Panc1 (cell line): ENCODE measurements at regions not wholly inside any gene's neighbourhood (a gene's known extent, or its start where the extent isn't known, plus 50 kb on each side); places are given as distances from the start of the nearest gene placed in this dataset.

Experiments
- ATAC-seq: fragments of 200-7000 bp; cut with Tn5 transposase; 2 replicates; pipeline ENCODE4 v1.9.1; 2020; ENCODE audit warnings: mild to moderate bottlenecking, moderate library complexity
- BruUV-seq: library from RNA; stranded (reverse); fragments of 400-500 nt; replicated peaks from 2 replicates; lab custom pipeline; 2021; lab: Mats Ljungman, UMichigan
- CTCF ChIA-PET: fragments of 300-600 bp; sonication (Branson Sonifier 250); formaldehyde crosslinking; loops from one replicate; lab custom pipeline; 2022; ENCODE audit warnings: antibody characterized with exemption; lab: Charles Lee
- POLR2A ChIA-PET: fragments of 300-600 bp; sonication (Branson Sonifier 250); formaldehyde crosslinking; loops from one replicate; lab custom pipeline; 2022; ENCODE audit warnings: antibody characterized with exemption; lab: Charles Lee
- DNase-seq: peaks from one replicate; pipeline ENCODE4 v3.0.0-alpha.2; 2010; ENCODE audit warnings: low read depth, low spot score
- H3K27ac ChIP-seq: 2 replicates; pipeline ENCODE4 v1.5.1; 2011; ENCODE audit warnings: mild to moderate bottlenecking, low read length, inconsistent platforms
- H3K27me3 ChIP-seq: fragments of 200-500 bp; sonication (Bioruptor generic); 2 replicates; pipeline ENCODE4 v1.6.0; 2014; ENCODE audit warnings: low read length, inconsistent platforms; ENCODE audit not compliant: control insufficient read depth, insufficient read depth
- H3K36me3 ChIP-seq: fragments of 200-500 bp; sonication (Bioruptor generic); 2 replicates; pipeline ENCODE4 v1.5.1; 2014; ENCODE audit warnings: inconsistent platforms, mild to moderate bottlenecking, low read length, moderate library complexity; ENCODE audit not compliant: control insufficient read depth, insufficient read depth
- H3K4me1 ChIP-seq: 2 replicates; pipeline ENCODE4 v1.5.1; 2011; ENCODE audit warnings: inconsistent platforms, mild to moderate bottlenecking, low read length, moderate library complexity; ENCODE audit not compliant: control insufficient read depth, insufficient read depth
- H3K4me3 ChIP-seq, 2 experiments: 2 replicates each; pipeline ENCODE4 v1.5.1; 2011 to 2012; ENCODE audit warnings: low read depth in 2 of 2, low read length in 2 of 2, mild to moderate bottlenecking in 2 of 2, inconsistent platforms in 1 of 2, moderate library complexity in 1 of 2
- H3K9me3 ChIP-seq: fragments of 200-500 bp; sonication (Bioruptor generic); 2 replicates; pipeline ENCODE4 v1.5.1; 2014; ENCODE audit warnings: low read depth, mild to moderate bottlenecking, inconsistent platforms, low read length, moderate library complexity; ENCODE audit not compliant: control insufficient read depth, insufficient read depth
- CTCF ChIP-seq: fragments of 450-650 bp; IDR thresholded peaks from 2 replicates; pipeline ENCODE4 v1.5.1; 2017; ENCODE audit warnings: mild to moderate bottlenecking
- POLR2AphosphoS5 ChIP-seq: IDR thresholded peaks from 2 replicates; pipeline ENCODE4 v1.6.1; 2012; ENCODE audit warnings: mild to moderate bottlenecking, low read depth, low read length, moderate library complexity
- REST ChIP-seq, 2 experiments: IDR thresholded peaks; 2 replicates each; pipeline ENCODE4 v1.6.1; 2011 to 2012; ENCODE audit warnings: low read depth in 2 of 2, control low read depth in 1 of 2, low read length in 1 of 2, mild to moderate bottlenecking in 1 of 2, moderate library complexity in 1 of 2; ENCODE audit not compliant: insufficient read depth in 1 of 2
- SIN3A ChIP-seq: IDR thresholded peaks from 2 replicates; pipeline ENCODE4 v1.6.1; 2012; ENCODE audit warnings: low read depth, mild to moderate bottlenecking, low read length, moderate library complexity, borderline replicate concordance; ENCODE audit not compliant: insufficient read depth
- TCF7L2 ChIP-seq: IDR thresholded peaks from 2 replicates; pipeline ENCODE4 v1.6.1; 2011; ENCODE audit warnings: mild to moderate bottlenecking, low read depth, low read length, inconsistent platforms
- in situ Hi-C: cut with HindIII; loops from 2 replicates; pipeline ENCODE4 v1.10.0; 2016; ENCODE audit warnings: low sequenced_read_pairs, low pct_unique_long_range_greater_than_20kb
- intact Hi-C: fragments of 100-400 bp; cut with micrococcal nuclease; formaldehyde crosslinking; loops from one replicate; pipeline ENCODE4 v1.10.0; 2022; ENCODE audit not compliant: unreplicated experiment

- in situ Hi-C loops (no loop called here), intact Hi-C loops (no loop called here)
- POLR2A ChIA-PET = no interaction called here
- BruUV-seq = no TSS peak
- DNase-seq = no peak
- TF ChIP-seq SIN3A = no peak
- no peak for TF ChIP-seq POLR2AphosphoS5
- no peak for TF ChIP-seq REST (IDR thresholded peaks at IDR 0.05; ENCODE audit: insufficient read depth in 1 of 2, low read depth in 2 of 2, low read length in 1 of 2)
- no peak for TF ChIP-seq CTCF
- no peak for TF ChIP-seq TCF7L2
- Histone ChIP-seq H3K36me3 (no peaks in the 10 kb centered on the region; the same call in 1 of the 2 replicates), H3K4me3 (no peak overlapping the region), H3K27ac (no peak overlapping the region), H3K27me3 (peaks cover 2% of the 10 kb centered on the region), H3K9me3 (no peaks in the 10 kb centered on the region), H3K4me1 (no peaks in the 10 kb centered on the region)
- CTCF ChIA-PET = no interaction called here
- no peak for ATAC-seq
Measured at GRCh38 chr2:114065731-114066130, 175.8 kb downstream of the ACTR3 start.

GRCh38 chr2:114066186-114066747 lies 176.4 kb downstream of the ACTR3 start:
- POLR2A ChIA-PET = no interaction called here
- in situ Hi-C loops = no loop called here
- DNase-seq = no peak
- Histone ChIP-seq H3K4me1 (no peaks in the 10 kb centered on the region), H3K27me3 (peaks cover 2% of the 10 kb centered on the region), H3K27ac (no peak overlapping the region), H3K4me3 (no peak overlapping the region), H3K36me3 (no peaks in the 10 kb centered on the region; the same call in 1 of the 2 replicates), H3K9me3 (no peaks in the 10 kb centered on the region)
- TF ChIP-seq CTCF (no peak), REST (IDR thresholded peaks at IDR 0.05; ENCODE audit: insufficient read depth in 1 of 2, low read depth in 2 of 2, low read length in 1 of 2) (no peak), POLR2AphosphoS5 (no peak), TCF7L2 (no peak), SIN3A (no peak)
- intact Hi-C loops = no loop called here
- no peak for ATAC-seq
- CTCF ChIA-PET = no interaction called here
- no TSS peak for BruUV-seq
